Lung (tissue), 11 donors: ENCODE measurements at regions not wholly inside any gene's neighbourhood (a gene's known extent, or its start where the extent isn't known, plus 50 kb on each side); places are given as distances from the start of the nearest gene placed in this dataset.

Experiments
- ATAC-seq: fragments of 200-7000 bp; cut with Tn5 transposase; one replicate; pipeline ENCODE4 v1.9.1; 2020; ENCODE audit warnings: moderate number of reproducible peaks; ENCODE audit not compliant: insufficient read depth, low FRiP score
- DNase-seq, 3 donors: peaks; one replicate each; pipeline ENCODE4 v3.0.0-alpha.2; 2013 to 2017
- H3K27ac ChIP-seq, 2 donors: one replicate each; pipeline ENCODE4 v1.5.1; 2013; ENCODE audit warnings: mild to moderate bottlenecking in 2 of 2, moderate library complexity in 2 of 2, control low read depth in 1 of 2, inconsistent platforms in 1 of 2, low read depth in 1 of 2, low read length in 1 of 2
- H3K27me3 ChIP-seq, 3 donors: one replicate each; pipeline ENCODE4 v1.5.1; 2013; ENCODE audit warnings: low read length in 2 of 3; ENCODE audit not compliant: control insufficient read depth in 3 of 3, insufficient read depth in 3 of 3
- H3K36me3 ChIP-seq, 4 donors: one replicate each; pipeline ENCODE4 v1.5.1; 2013; ENCODE audit warnings: low read length in 4 of 4, mild to moderate bottlenecking in 1 of 4, moderate library complexity in 1 of 4; ENCODE audit not compliant: control insufficient read depth in 4 of 4, insufficient read depth in 4 of 4
- H3K4me1 ChIP-seq, 5 donors: one replicate each; pipeline ENCODE4 v1.5.1; 2013; ENCODE audit warnings: low read length in 5 of 5, mild to moderate bottlenecking in 2 of 5, moderate library complexity in 1 of 5; ENCODE audit not compliant: control insufficient read depth in 5 of 5, insufficient read depth in 5 of 5
- H3K4me3 ChIP-seq: one replicate; pipeline ENCODE4 v1.5.1; 2013; ENCODE audit warnings: mild to moderate bottlenecking, control low read depth, moderate library complexity
- H3K9ac ChIP-seq, 2 donors: one replicate each; pipeline ENCODE4 v1.5.1; 2013; ENCODE audit warnings: low read length in 2 of 2, control low read depth in 1 of 2; ENCODE audit not compliant: insufficient read depth in 1 of 2
- H3K9me3 ChIP-seq, 4 donors: one replicate each; pipeline ENCODE4 v1.5.1; 2013; ENCODE audit warnings: low read length in 3 of 4, mild to moderate bottlenecking in 1 of 4, moderate library complexity in 1 of 4; ENCODE audit not compliant: control insufficient read depth in 4 of 4, insufficient read depth in 3 of 4
- CTCF ChIP-seq: IDR thresholded peaks from 2 replicates; pipeline ENCODE4 v1.5.1; 2012; ENCODE audit warnings: mild to moderate bottlenecking; ENCODE audit errors: control extremely low read depth, extremely low read depth
- WGBS, 2 donors: extraction: QIAGEN DNeasy Blood & Tissue Kit; methylation state at CpG; one replicate each; pipeline ENCODE4 v1.1.7; 2013; 5-methylcytosine and 5-hydroxymethylcytosine counted together
- donor health status: control.
- donor health status: control.
- donor health status: Bipolar disorder and iron deficiency.
- donor health status: healthy.
- donor health status: DM: yes; HTN: yes; CAD: no.

- H3K4me1 ChIP-seq, result peaks cover 0 to 11% (median 0%) of the 10 kb centered on the region in 5 donors
- ATAC-seq, result no peak
Observed at GRCh38 chr2:234435836-234436481, 60.9 kb downstream of the ARL4C start.

GRCh38 chr2:234433201-234433600 is 63.7 kb downstream of the ARL4C start:
- no peaks in the 10 kb centered on the region for H3K9me3 ChIP-seq
- WGBS, 2 donors, result 62 to 91% methylated on average over 3 of the region's 3 CpGs
- H3K4me1 ChIP-seq, result peaks cover 0 to 7% (median 0%) of the 10 kb centered on the region in 5 donors
- DNase-seq (peak in 1 of 3 donors; percentile 45), ATAC-seq (no peak)
- no peak overlapping the region for H3K4me3 ChIP-seq
- no peak overlapping the region for H3K9ac ChIP-seq
- H3K27ac ChIP-seq, result no peak overlapping the region
- TF ChIP-seq CTCF, result no peak
- no peaks in the 10 kb centered on the region for H3K27me3 ChIP-seq
- H3K36me3 ChIP-seq, result no peaks in the 10 kb centered on the region

More at GRCh38 chr2:234435836-234436481, 60.9 kb downstream of the ARL4C start:
- H3K27me3 ChIP-seq, result no peaks in the 10 kb centered on the region
- DNase-seq, result peak in 1 of 3 donors; percentile 29
- H3K36me3 ChIP-seq, result no peaks in the 10 kb centered on the region
- H3K9ac ChIP-seq, result no peak overlapping the region
- TF ChIP-seq CTCF, result no peak
- WGBS, 2 donors, result 55 to 62% methylated on average over 7 of the region's 7 CpGs
- peak overlapping the region in 1 of 2 donors; percentile 52 for H3K27ac ChIP-seq
- H3K9me3 ChIP-seq, result no peaks in the 10 kb centered on the region
- H3K4me3 ChIP-seq, result no peak overlapping the region

- Histone ChIP-seq H3K36me3 (no peaks in the 10 kb centered on the region), H3K9me3 (no peaks in the 10 kb centered on the region), H3K27me3 (no peaks in the 10 kb centered on the region), H3K9ac (no peak overlapping the region), H3K4me1 (peaks cover 0 to 9% (median 4%) of the 10 kb centered on the region in 5 donors), H3K4me3 (no peak overlapping the region), H3K27ac (no peak overlapping the region)
- TF ChIP-seq CTCF, result no peak
- ATAC-seq (no peak), DNase-seq (no peak)
- WGBS, 2 donors, result 88 to 93% methylated on average over 2 of the region's 2 CpGs
Observed at GRCh38 chr2:234430871-234431270, 66.0 kb downstream of the ARL4C start.

GRCh38 chr2:234429265-234429664 is 67.6 kb downstream of the ARL4C start:
- no peak for DNase-seq
- H3K27ac ChIP-seq, result no peak overlapping the region
- no peaks in the 10 kb centered on the region for H3K9me3 ChIP-seq
- 90 to 92% methylated on average over 5 of the region's 5 CpGs for WGBS, 2 donors
- H3K4me3 ChIP-seq, result no peak overlapping the region
- H3K9ac ChIP-seq, result no peak overlapping the region
- H3K27me3 ChIP-seq, result no peaks in the 10 kb centered on the region
- no peak for ATAC-seq
- H3K4me1 ChIP-seq, result peaks cover 0 to 9% (median 4%) of the 10 kb centered on the region in 5 donors
- no peaks in the 10 kb centered on the region for H3K36me3 ChIP-seq
- TF ChIP-seq CTCF, result no peak
